GM23338 (cell line): ENCODE measurements at regions not wholly inside any gene's neighbourhood (a gene's known extent, or its start where the extent isn't known, plus 50 kb on each side); places are given as distances from the start of the nearest gene placed in this dataset.

Source experiments
- ATAC-seq: fragments of 200-7000 bp; cut with Tn5 transposase; 3 replicates; pipeline ENCODE4 v1.9.1; 2020
- DNase-seq: peaks from one replicate; pipeline ENCODE4 v3.0.0-alpha.2; 2015; ENCODE audit warnings: low spot score
- H2AFZ ChIP-seq: fragments of 200-600 bp; sonication (generic); 2 replicates; pipeline ENCODE4 v1.8.0; 2016; ENCODE audit warnings: antibody characterized with exemption, mild to moderate bottlenecking, moderate library complexity
- H3F3A ChIP-seq: fragments of 200-600 bp; sonication (generic); replicated peaks from 2 replicates; pipeline ENCODE4 v1.8.0; 2017; ENCODE audit warnings: antibody characterized with exemption, mixed run types, low read depth
- H3K27ac ChIP-seq: fragments of 200-600 bp; sonication (generic); 2 replicates; pipeline ENCODE4 v1.6.1; 2016; ENCODE audit warnings: low read depth
- H3K27me3 ChIP-seq: fragments of 200-600 bp; sonication (generic); 2 replicates; pipeline ENCODE4 v1.8.0; 2016; ENCODE audit warnings: mild to moderate bottlenecking, mixed run types, moderate library complexity; ENCODE audit not compliant: insufficient read depth
- H3K36me3 ChIP-seq: fragments of 200-600 bp; sonication (generic); 2 replicates; pipeline ENCODE4 v1.8.0; 2016; ENCODE audit warnings: mild to moderate bottlenecking; ENCODE audit not compliant: insufficient read depth
- H3K4me1 ChIP-seq: fragments of 200-600 bp; sonication (generic); 2 replicates; pipeline ENCODE4 v1.8.0; 2016; ENCODE audit warnings: mild to moderate bottlenecking, moderate library complexity; ENCODE audit not compliant: insufficient read depth
- H3K4me2 ChIP-seq: fragments of 200-600 bp; sonication (generic); 2 replicates; pipeline ENCODE4 v1.7.1; 2017; ENCODE audit warnings: mixed run types
- H3K4me3 ChIP-seq: fragments of 200-600 bp; sonication (generic); 2 replicates; pipeline ENCODE4 v1.6.1; 2016; ENCODE audit warnings: mixed run types
- H3K79me2 ChIP-seq: fragments of 200-600 bp; sonication (generic); replicated peaks from 2 replicates; pipeline ENCODE4 v1.8.0; 2017; ENCODE audit warnings: mild to moderate bottlenecking; ENCODE audit not compliant: insufficient read depth
- H3K9me2 ChIP-seq: fragments of 200-600 bp; sonication (generic); 2 replicates; pipeline ENCODE4 v1.8.0; 2017; ENCODE audit not compliant: insufficient read depth
- H4K20me1 ChIP-seq: fragments of 200-600 bp; sonication (generic); replicated peaks from 2 replicates; pipeline ENCODE4 v1.8.0; 2017; ENCODE audit warnings: mild to moderate bottlenecking; ENCODE audit not compliant: insufficient read depth
- H3K27ac Mint-ChIP-seq: 2 replicates; pipeline ENCODE4 v1.8.0; 2020; ENCODE audit warnings: inconsistent platforms, mild to moderate bottlenecking, moderate library complexity, mixed read lengths
- H3K27me3 Mint-ChIP-seq: 3 replicates; pipeline ENCODE4 v1.8.0; 2022; ENCODE audit warnings: low read depth, mild to moderate bottlenecking, moderate library complexity, mixed read lengths, inconsistent platforms; ENCODE audit not compliant: insufficient read depth, poor library complexity
- H3K36me3 Mint-ChIP-seq: 3 replicates; pipeline ENCODE4 v1.8.0; 2021; ENCODE audit warnings: low read depth, mild to moderate bottlenecking, inconsistent platforms, moderate library complexity, mixed read lengths
- H3K4me1 Mint-ChIP-seq: 3 replicates; pipeline ENCODE4 v1.8.0; 2020; ENCODE audit warnings: mild to moderate bottlenecking, inconsistent platforms, mixed read lengths
- H3K4me3 Mint-ChIP-seq: 3 replicates; pipeline ENCODE4 v1.8.0; 2021; ENCODE audit warnings: moderate library complexity, mild to moderate bottlenecking, inconsistent platforms, mixed read lengths
- H3K9me3 Mint-ChIP-seq: 3 replicates; pipeline ENCODE4 v1.8.0; 2020; ENCODE audit warnings: moderate library complexity, mild to moderate bottlenecking, inconsistent platforms, mixed read lengths
- CTCF ChIP-seq, 2 experiments: fragments of 200-600 bp in 1 of 2; sonication (generic) in 1 of 2; conservative IDR thresholded peaks; 2 replicates each; pipeline versions ENCODE4 v1.5.1 to v1.6.1; 2016 to 2017; ENCODE audit warnings: antibody characterized with exemption in 2 of 2, low read depth in 2 of 2, mild to moderate bottlenecking in 2 of 2, moderate library complexity in 1 of 2
- EZH2 ChIP-seq: fragments of 200-600 bp; sonication (generic); IDR thresholded peaks from one replicate; pipeline ENCODE4 v1.8.0; 2017; ENCODE audit warnings: antibody characterized with exemption, mild to moderate bottlenecking, low read depth; ENCODE audit not compliant: unreplicated experiment
- EZH2phosphoT487 ChIP-seq: fragments of 200-600 bp; sonication (generic); IDR thresholded peaks from one replicate; pipeline ENCODE4 v1.8.1; 2018; ENCODE audit warnings: antibody characterized with exemption; ENCODE audit not compliant: unreplicated experiment
- JUNB ChIP-seq: IDR thresholded peaks from one replicate; pipeline ENCODE4 v1.6.1; 2016; ENCODE audit warnings: antibody characterized with exemption; ENCODE audit not compliant: unreplicated experiment
- POLR2AphosphoS5 ChIP-seq: IDR thresholded peaks from 2 replicates; pipeline ENCODE4 v1.6.1; 2016; ENCODE audit warnings: antibody characterized with exemption, low read depth
- REST ChIP-seq: IDR thresholded peaks from one replicate; pipeline ENCODE4 v1.6.1; 2018; ENCODE audit warnings: antibody characterized with exemption; ENCODE audit not compliant: unreplicated experiment
- STAT1 ChIP-seq: IDR thresholded peaks from one replicate; pipeline ENCODE4 v1.6.1; 2016; ENCODE audit warnings: antibody characterized with exemption; ENCODE audit not compliant: unreplicated experiment
- ZNF114 ChIP-seq: fragments of 250-450 bp; sonication (Bioruptor Pico); IDR thresholded peaks from 2 replicates; pipeline ENCODE4 v1.5.0; 2020; ENCODE audit warnings: mild to moderate bottlenecking, moderate library complexity
- ZNF331 ChIP-seq: fragments of 250-450 bp; sonication (Bioruptor Pico); IDR thresholded peaks from 2 replicates; pipeline ENCODE4 v1.5.0; 2020; ENCODE audit warnings: low read depth, mild to moderate bottlenecking, moderate library complexity

- no peak overlapping the region for H3K27ac ChIP-seq
- H3K27me3 ChIP-seq, result no peaks in the 10 kb centered on the region
- no peak overlapping the region for H2AFZ ChIP-seq
- no peaks in the 10 kb centered on the region for H3K36me3 ChIP-seq
- H3F3A ChIP-seq, result no peaks in the 10 kb centered on the region
- H3K36me3 Mint-ChIP-seq, result no peaks in the 10 kb centered on the region
- H3K27me3 Mint-ChIP-seq, result peaks cover 3% of the 10 kb centered on the region
- H4K20me1 ChIP-seq, result no peaks in the 10 kb centered on the region
- H3K79me2 ChIP-seq, result no peaks in the 10 kb centered on the region
- peaks cover 20% of the 10 kb centered on the region for H3K4me1 Mint-ChIP-seq
- peaks cover 4% of the 10 kb centered on the region; the same call in 1 of the 3 replicates for H3K9me3 Mint-ChIP-seq
- DNase-seq, result no peak
- H3K4me3 ChIP-seq, result no peak overlapping the region
- no peak overlapping the region for H3K4me2 ChIP-seq
- no peak overlapping the region for H3K4me3 Mint-ChIP-seq
- H3K9me2 ChIP-seq, result peaks cover 14% of the 10 kb centered on the region
- no peak overlapping the region for H3K27ac Mint-ChIP-seq
- H3K4me1 ChIP-seq, result peaks cover 7% of the 10 kb centered on the region; the same call in 1 of the 2 replicates
- TF ChIP-seq POLR2AphosphoS5, result no peak
- TF ChIP-seq JUNB, result no peak
- TF ChIP-seq ZNF331 (CRISPR knock-in tag), result no peak
- no peak for TF ChIP-seq CTCF (conservative IDR thresholded peaks at IDR 0.05; ENCODE audit: low read depth in 2 of 2)
- no peak for TF ChIP-seq EZH2phosphoT487
- no peak for TF ChIP-seq REST
- ATAC-seq, result no peak
Measured at GRCh38 chr16:87108278-87108677, 208.9 kb downstream of the C16orf95 start.

GRCh38 chr16:87108941-87109340, 208.3 kb downstream of the C16orf95 start:
- ATAC-seq, result no peak
- Histone ChIP-seq H3K27me3 (no peaks in the 10 kb centered on the region), H2AFZ (no peak overlapping the region), H3K9me2 (peaks cover 14% of the 10 kb centered on the region), H3K36me3 (no peaks in the 10 kb centered on the region), H3K4me1 (peaks cover 7% of the 10 kb centered on the region; the same call in 1 of the 2 replicates), H3F3A (no peaks in the 10 kb centered on the region), H3K27ac (no peak overlapping the region), H3K4me3 (no peak overlapping the region), H3K4me2 (no peak overlapping the region), H4K20me1 (no peaks in the 10 kb centered on the region), H3K79me2 (no peaks in the 10 kb centered on the region)
- Mint-ChIP-seq H3K27ac (no peak overlapping the region), H3K36me3 (no peaks in the 10 kb centered on the region), H3K27me3 (peaks cover 3% of the 10 kb centered on the region), H3K4me3 (no peak overlapping the region), H3K9me3 (peaks cover 4% of the 10 kb centered on the region; the same call in 1 of the 3 replicates), H3K4me1 (peaks cover 20% of the 10 kb centered on the region)
- no peak for DNase-seq
- TF ChIP-seq ZNF331 (CRISPR knock-in tag) (no peak), STAT1 (no peak), REST (no peak), ZNF114 (CRISPR knock-in tag) (no peak), JUNB (no peak), CTCF (conservative IDR thresholded peaks at IDR 0.05; ENCODE audit: low read depth in 2 of 2) (no peak), POLR2AphosphoS5 (no peak), EZH2 (no peak)
